Inferior parietal cortex (tissue), 1 donor: ENCODE measurements at regions not wholly inside any gene's neighbourhood (a gene's known extent, or its start where the extent isn't known, plus 50 kb on each side); places are given as distances from the start of the nearest gene placed in this dataset.

Source experiments
- DNase-seq: peaks from one replicate; pipeline ENCODE4 v3.0.0-alpha.2; 2016; ENCODE audit errors: extremely low spot score

GRCh38 chr13:109644069-109644750 lies 142.2 kb downstream of the IRS2 start:
- DNase-seq, result no peak

GRCh38 chr13:109642358-109642757 lies 144.0 kb downstream of the IRS2 start:
- no peak for DNase-seq

GRCh38 chr13:109636736-109637135 lies 149.6 kb downstream of the IRS2 start:
- DNase-seq, result no peak

GRCh38 chr13:109631069-109631468 lies 155.3 kb downstream of the IRS2 start:
- DNase-seq, result no peak

- DNase-seq, result no peak
Measured at GRCh38 chr13:109630271-109630670, 156.1 kb downstream of the IRS2 start.

- no peak for DNase-seq
Measured at GRCh38 chr13:109629737-109630136, 156.6 kb downstream of the IRS2 start.

GRCh38 chr13:109628251-109628699 lies 158.1 kb downstream of the IRS2 start:
- no peak for DNase-seq

GRCh38 chr13:109627649-109628048 lies 158.7 kb downstream of the IRS2 start:
- no peak for DNase-seq

- no peak for DNase-seq
Measured at GRCh38 chr13:109626386-109627171, 159.8 kb downstream of the IRS2 start.

- DNase-seq, result no peak
Measured at GRCh38 chr13:109625156-109625555, 161.2 kb downstream of the IRS2 start.

- no peak for DNase-seq
Measured at GRCh38 chr13:109622006-109622405, 164.4 kb downstream of the IRS2 start.

GRCh38 chr13:109615721-109616420 lies 170.5 kb downstream of the IRS2 start:
- no peak for DNase-seq

- no peak for DNase-seq
Measured at GRCh38 chr13:109611912-109612691, 174.3 kb downstream of the IRS2 start.

GRCh38 chr13:109610517-109610916 lies 175.9 kb downstream of the IRS2 start:
- no peak for DNase-seq

GRCh38 chr13:109608503-109608902 lies 177.9 kb downstream of the IRS2 start:
- no peak for DNase-seq

GRCh38 chr13:109608059-109608458 lies 178.3 kb downstream of the IRS2 start:
- DNase-seq, result no peak

GRCh38 chr13:109606520-109606919 lies 179.9 kb downstream of the IRS2 start:
- no peak for DNase-seq

GRCh38 chr13:109605846-109606245 lies 180.5 kb downstream of the IRS2 start:
- DNase-seq, result no peak

GRCh38 chr13:109604894-109605293 lies 181.5 kb downstream of the IRS2 start:
- DNase-seq, result no peak

- no peak for DNase-seq
Measured at GRCh38 chr13:109602356-109602755, 184.0 kb downstream of the IRS2 start.

GRCh38 chr13:109599901-109600657 lies 186.3 kb downstream of the IRS2 start:
- DNase-seq, result no peak
